HepG2 (cell line): ENCODE measurements at regions not wholly inside any gene's neighbourhood (a gene's known extent, or its start where the extent isn't known, plus 50 kb on each side); places are given as distances from the start of the nearest gene placed in this dataset.
"Not testable (repeated sequence)": the region's sequence is repeated elsewhere in the genome, so short reads cannot be mapped to it uniquely, and the experiment has no call there.

ENCODE experiments used
- ATAC-seq: fragments of 200-7000 bp; cut with Tn5 transposase; 3 replicates; pipeline ENCODE4 v1.9.1; 2020; ENCODE audit warnings: mild to moderate bottlenecking, moderate library complexity
- BruUV-seq: library from RNA; stranded (reverse); fragments of 400-500 nt; replicated peaks from 2 replicates; lab custom pipeline; 2021; lab: Mats Ljungman, UMichigan
- CTCF ChIA-PET: fragments of 300-600 bp; formaldehyde crosslinking; extraction: SDS; loops from one replicate; lab custom pipeline; 2021; ENCODE audit warnings: low total read pairs, inconsistent platforms, low intra/inter-chr PET ratio; lab: Yijun Ruan, JAX
- POLR2A ChIA-PET: fragments of 350-600 bp; sonication (Branson Sonifier 250); formaldehyde crosslinking; loops from one replicate; lab custom pipeline; 2020; ENCODE audit warnings: antibody characterized with exemption, inconsistent platforms; lab: Yijun Ruan, JAX
- DNase-seq: peaks from one replicate; pipeline ENCODE4 v3.0.0-alpha.2; 2015; ENCODE audit warnings: low spot score
- FAIRE-seq: peaks from 3 replicates; lab custom pipeline; 2011; peaks lifted over from hg19 to GRCh38; lab: Jason Lieb, UNC
- H2AFZ ChIP-seq: one replicate; pipeline ENCODE4 v1.6.1; 2011; ENCODE audit warnings: low read length, inconsistent platforms
- H3K27ac ChIP-seq: fragments of 300-600 bp; 3 replicates; pipeline ENCODE4 v1.8.0; 2011; ENCODE audit warnings: mixed run types, mild to moderate bottlenecking, mixed read lengths, low read length, inconsistent platforms; ENCODE audit not compliant: insufficient read depth; ENCODE audit errors: extremely low read length
- H3K27me3 ChIP-seq, 2 experiments: fragments of 200-600 bp in 1 of 2; 2 replicates in 1 of 2; 3 replicates in 1 of 2; pipeline versions ENCODE4 v1.6.0 to v1.8.0; 2011; ENCODE audit warnings: low read length in 2 of 2, mild to moderate bottlenecking in 2 of 2, moderate library complexity in 2 of 2, inconsistent platforms in 1 of 2; ENCODE audit not compliant: insufficient read depth in 2 of 2, control insufficient read depth in 1 of 2
- H3K36me3 ChIP-seq, 2 experiments: fragments of 200-600 bp in 1 of 2; replicated peaks in 1 of 2; 2 replicates in 1 of 2; 3 replicates in 1 of 2; pipeline versions ENCODE4 v1.5.1 to v1.8.0; 2011; ENCODE audit warnings: low read length in 2 of 2, inconsistent platforms in 1 of 2; ENCODE audit not compliant: insufficient read depth in 2 of 2, control insufficient read depth in 1 of 2
- H3K4me1 ChIP-seq: 2 replicates; pipeline ENCODE4 v1.5.1; 2012; ENCODE audit warnings: low read length, inconsistent platforms; ENCODE audit not compliant: insufficient read depth
- H3K4me2 ChIP-seq: 2 replicates; pipeline ENCODE4 v1.6.0; 2011; ENCODE audit warnings: low read depth, low read length, inconsistent platforms
- H3K4me3 ChIP-seq, 3 experiments: fragments of 200-600 bp in 1 of 3; sonication (generic), shearing (Covaris generic) in 1 of 3; replicated peaks in 1 of 3; 2 replicates each; pipeline ENCODE4 v1.5.1; 2011 to 2016; ENCODE audit warnings: low read length in 3 of 3, inconsistent platforms in 2 of 3, low read depth in 2 of 3, mild to moderate bottlenecking in 2 of 3, control low read depth in 1 of 3, mixed read lengths in 1 of 3; ENCODE audit not compliant: insufficient read depth in 1 of 3
- H3K79me2 ChIP-seq: one replicate; pipeline ENCODE4 v1.6.1; 2011; ENCODE audit warnings: low read length, inconsistent platforms; ENCODE audit not compliant: insufficient read depth
- H3K9ac ChIP-seq: 2 replicates; pipeline ENCODE4 v1.6.0; 2011; ENCODE audit warnings: mild to moderate bottlenecking, low read depth, low read length, inconsistent platforms; ENCODE audit not compliant: insufficient read depth
- H3K9me3 ChIP-seq: 2 replicates; pipeline ENCODE4 v1.5.1; 2012; ENCODE audit warnings: mild to moderate bottlenecking, low read length
- H4K20me1 ChIP-seq: 2 replicates; pipeline ENCODE4 v1.6.0; 2011; ENCODE audit warnings: inconsistent platforms, mild to moderate bottlenecking, low read length, moderate library complexity; ENCODE audit not compliant: insufficient read depth
- WGBS: methylation state at CpG from one replicate; pipeline ENCODE4 v1.1.6; 2017; ENCODE audit warnings: low lambda C conversion rate; 5-methylcytosine and 5-hydroxymethylcytosine counted together
- in situ Hi-C: cut with HindIII; loops from 2 replicates; pipeline ENCODE4 v1.10.0; 2017; ENCODE audit warnings: low pct_unique_long_range_greater_than_20kb; ENCODE audit not compliant: extremely low pct_ligation_motif_present
- intact Hi-C: fragments of 100-400 bp; cut with micrococcal nuclease; formaldehyde crosslinking; loops from one replicate; pipeline ENCODE4 v1.10.0; 2022; ENCODE audit not compliant: unreplicated experiment

GRCh38 chr6:28687309-28687981 is 161.8 kb downstream of the GPX5 start:
- H4K20me1 ChIP-seq, DNase-seq, H2AFZ ChIP-seq, H3K9ac ChIP-seq, BruUV-seq, H3K27ac ChIP-seq, H3K4me3 ChIP-seq, H3K27me3 ChIP-seq, H3K36me3 ChIP-seq, H3K9me3 ChIP-seq, H3K79me2 ChIP-seq, H3K4me2 ChIP-seq, POLR2A ChIA-PET, FAIRE-seq, ATAC-seq: not testable (repeated sequence)
- CTCF ChIA-PET = interaction anchor here (1.5 to 2.4 kb wide), 3 partner anchors 150 to 329 kb away, joined by 4 to 12 read pairs (median 7); no protein-coding TSS in a partner anchor
- in situ Hi-C loops (loop anchor here (10.0 kb wide), 2 partner anchors 293 to 327 kb away; partner anchors contain the start of gene ZSCAN12), intact Hi-C loops (loop anchor here (2.0 to 10.0 kb wide), 2 partner anchors 149 to 897 kb away; partner anchors contain the start of gene OR2H2)
- 50% methylated on average over 7 of the region's 7 CpGs for WGBS
- peaks cover 39% of the 10 kb centered on the region for H3K4me1 ChIP-seq

GRCh38 chr6:28691991-28692390 is 166.3 kb downstream of the GPX5 start:
- intact Hi-C loops, H3K4me2 ChIP-seq, in situ Hi-C loops, POLR2A ChIA-PET, BruUV-seq, DNase-seq, H2AFZ ChIP-seq, H4K20me1 ChIP-seq, H3K4me3 ChIP-seq, CTCF ChIA-PET, ATAC-seq, H3K27ac ChIP-seq, H3K9me3 ChIP-seq, H3K36me3 ChIP-seq, FAIRE-seq, H3K79me2 ChIP-seq, H3K9ac ChIP-seq: not testable (repeated sequence)
- Histone ChIP-seq H3K27me3 (peaks cover 0 to 36% of the 10 kb centered on the region in 2 experiments; a peak in 3 of 5 replicates), H3K4me1 (peaks cover 28% of the 10 kb centered on the region)
- 16% methylated on average over 4 of the region's 4 CpGs for WGBS
